Lung (tissue), 11 donors: ENCODE measurements at regions not wholly inside any gene's neighbourhood (a gene's known extent, or its start where the extent isn't known, plus 50 kb on each side); places are given as distances from the start of the nearest gene placed in this dataset.
A peak's percentile ranks its signal among the peaks of the same experiment; 100 is the strongest.

Experiments used
- ATAC-seq: fragments of 200-7000 bp; cut with Tn5 transposase; one replicate; pipeline ENCODE4 v1.9.1; 2020; ENCODE audit warnings: moderate number of reproducible peaks; ENCODE audit not compliant: insufficient read depth, low FRiP score
- DNase-seq, 3 donors: peaks; one replicate each; pipeline ENCODE4 v3.0.0-alpha.2; 2013 to 2017
- H3K27ac ChIP-seq, 2 donors: one replicate each; pipeline ENCODE4 v1.5.1; 2013; ENCODE audit warnings: mild to moderate bottlenecking in 2 of 2, moderate library complexity in 2 of 2, control low read depth in 1 of 2, inconsistent platforms in 1 of 2, low read depth in 1 of 2, low read length in 1 of 2
- H3K27me3 ChIP-seq, 3 donors: one replicate each; pipeline ENCODE4 v1.5.1; 2013; ENCODE audit warnings: low read length in 2 of 3; ENCODE audit not compliant: control insufficient read depth in 3 of 3, insufficient read depth in 3 of 3
- H3K36me3 ChIP-seq, 4 donors: one replicate each; pipeline ENCODE4 v1.5.1; 2013; ENCODE audit warnings: low read length in 4 of 4, mild to moderate bottlenecking in 1 of 4, moderate library complexity in 1 of 4; ENCODE audit not compliant: control insufficient read depth in 4 of 4, insufficient read depth in 4 of 4
- H3K4me1 ChIP-seq, 5 donors: one replicate each; pipeline ENCODE4 v1.5.1; 2013; ENCODE audit warnings: low read length in 5 of 5, mild to moderate bottlenecking in 2 of 5, moderate library complexity in 1 of 5; ENCODE audit not compliant: control insufficient read depth in 5 of 5, insufficient read depth in 5 of 5
- H3K4me3 ChIP-seq: one replicate; pipeline ENCODE4 v1.5.1; 2013; ENCODE audit warnings: mild to moderate bottlenecking, control low read depth, moderate library complexity
- H3K9ac ChIP-seq, 2 donors: one replicate each; pipeline ENCODE4 v1.5.1; 2013; ENCODE audit warnings: low read length in 2 of 2, control low read depth in 1 of 2; ENCODE audit not compliant: insufficient read depth in 1 of 2
- H3K9me3 ChIP-seq, 4 donors: one replicate each; pipeline ENCODE4 v1.5.1; 2013; ENCODE audit warnings: low read length in 3 of 4, mild to moderate bottlenecking in 1 of 4, moderate library complexity in 1 of 4; ENCODE audit not compliant: control insufficient read depth in 4 of 4, insufficient read depth in 3 of 4
- WGBS, 2 donors: extraction: QIAGEN DNeasy Blood & Tissue Kit; methylation state at CpG; one replicate each; pipeline ENCODE4 v1.1.7; 2013; 5-methylcytosine and 5-hydroxymethylcytosine counted together
- TF ChIP-seq, protein P1 (sequence below): IDR thresholded peaks from 2 replicates; pipeline ENCODE4 v1.5.1; 2012; ENCODE audit warnings: mild to moderate bottlenecking; ENCODE audit errors: control extremely low read depth, extremely low read depth
- donor health status: control.
- donor health status: control.
- donor health status: Bipolar disorder and iron deficiency.
- donor health status: healthy.
- donor health status: DM: yes; HTN: yes; CAD: no.

DNA sequence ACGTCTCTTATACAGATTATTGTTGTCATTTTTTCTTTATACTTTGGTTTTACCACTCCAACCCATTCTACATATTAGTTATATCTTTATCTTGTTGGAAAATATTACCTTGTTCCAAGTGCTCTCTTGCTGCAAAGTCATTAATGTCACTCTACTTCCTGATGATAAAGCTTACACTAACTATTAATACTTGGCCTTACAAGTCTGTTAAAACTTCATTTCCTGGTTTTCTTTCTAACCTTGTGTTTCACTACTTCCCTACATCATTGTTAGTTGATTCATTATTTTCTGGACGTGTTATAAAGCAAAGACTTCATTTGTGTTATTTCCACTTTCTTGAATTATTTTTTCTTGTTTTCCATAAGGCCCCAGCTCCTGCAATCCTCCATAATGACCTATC is 382.6 kb upstream of the CDH20 start:
- DNase-seq (no peak), ATAC-seq (no peak)
- H3K36me3 ChIP-seq: no peaks in the 10 kb centered on the region
- H3K4me1 ChIP-seq: no peaks in the 10 kb centered on the region
- WGBS, 2 donors: 28 to 32% methylated on average over 2 of the region's 2 CpGs
- no peaks in the 10 kb centered on the region for H3K27me3 ChIP-seq
- TF ChIP-seq, protein P1, sequence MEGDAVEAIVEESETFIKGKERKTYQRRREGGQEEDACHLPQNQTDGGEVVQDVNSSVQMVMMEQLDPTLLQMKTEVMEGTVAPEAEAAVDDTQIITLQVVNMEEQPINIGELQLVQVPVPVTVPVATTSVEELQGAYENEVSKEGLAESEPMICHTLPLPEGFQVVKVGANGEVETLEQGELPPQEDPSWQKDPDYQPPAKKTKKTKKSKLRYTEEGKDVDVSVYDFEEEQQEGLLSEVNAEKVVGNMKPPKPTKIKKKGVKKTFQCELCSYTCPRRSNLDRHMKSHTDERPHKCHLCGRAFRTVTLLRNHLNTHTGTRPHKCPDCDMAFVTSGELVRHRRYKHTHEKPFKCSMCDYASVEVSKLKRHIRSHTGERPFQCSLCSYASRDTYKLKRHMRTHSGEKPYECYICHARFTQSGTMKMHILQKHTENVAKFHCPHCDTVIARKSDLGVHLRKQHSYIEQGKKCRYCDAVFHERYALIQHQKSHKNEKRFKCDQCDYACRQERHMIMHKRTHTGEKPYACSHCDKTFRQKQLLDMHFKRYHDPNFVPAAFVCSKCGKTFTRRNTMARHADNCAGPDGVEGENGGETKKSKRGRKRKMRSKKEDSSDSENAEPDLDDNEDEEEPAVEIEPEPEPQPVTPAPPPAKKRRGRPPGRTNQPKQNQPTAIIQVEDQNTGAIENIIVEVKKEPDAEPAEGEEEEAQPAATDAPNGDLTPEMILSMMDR: no peak
- H3K9me3 ChIP-seq: no peaks in the 10 kb centered on the region
- H3K27ac ChIP-seq: no peak overlapping the region
- H3K4me3 ChIP-seq: no peak overlapping the region
- no peak overlapping the region for H3K9ac ChIP-seq

DNA sequence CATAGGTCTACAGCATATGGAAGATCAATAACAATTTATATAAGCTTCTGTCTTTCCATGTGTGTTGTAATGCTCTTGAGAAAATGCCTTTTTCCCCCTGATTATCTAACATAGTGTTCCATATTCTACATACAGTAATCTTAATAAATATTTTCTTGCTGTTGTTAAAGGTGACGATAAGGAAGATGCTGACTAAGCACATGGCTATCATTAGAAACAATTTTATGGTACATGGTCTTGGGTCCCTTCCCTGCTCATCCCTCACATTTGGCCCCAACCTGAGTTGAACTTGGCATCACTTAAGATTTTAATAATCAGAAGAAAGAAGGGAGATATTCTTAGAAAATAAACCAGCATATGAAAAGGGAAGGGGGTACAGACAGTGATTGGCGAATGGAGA is 382.1 kb upstream of the CDH20 start:
- H3K9ac ChIP-seq: no peak overlapping the region
- no peaks in the 10 kb centered on the region for H3K9me3 ChIP-seq
- H3K4me3 ChIP-seq: no peak overlapping the region
- TF ChIP-seq, protein P1: no peak
- 91 to 93% methylated on average over 2 of the region's 2 CpGs for WGBS, 2 donors
- H3K27ac ChIP-seq: no peak overlapping the region
- H3K36me3 ChIP-seq: no peaks in the 10 kb centered on the region
- DNase-seq (no peak), ATAC-seq (no peak)
- H3K4me1 ChIP-seq: no peaks in the 10 kb centered on the region
- no peaks in the 10 kb centered on the region for H3K27me3 ChIP-seq

DNA sequence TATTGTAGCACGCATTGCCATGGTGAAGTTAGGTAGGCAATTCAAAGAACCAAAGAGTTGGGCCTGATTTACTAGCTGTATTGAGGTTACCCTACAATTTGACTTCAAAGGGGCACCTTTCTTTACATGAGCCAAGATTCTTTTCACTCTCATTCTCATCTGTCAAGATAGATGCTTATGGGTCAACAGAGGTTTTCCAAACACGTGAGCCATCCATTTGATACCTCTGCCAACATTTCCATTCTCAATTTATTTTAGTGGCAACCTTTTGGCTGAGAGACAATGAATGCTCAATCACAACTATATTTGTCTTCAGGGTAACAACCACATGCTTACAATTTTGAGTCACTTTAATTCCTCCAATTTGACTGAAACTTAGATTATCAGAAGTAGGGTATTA is 370.6 kb upstream of the CDH20 start:
- no peak overlapping the region for H3K27ac ChIP-seq
- 60 to 79% methylated on average over 2 of the region's 2 CpGs for WGBS, 2 donors
- TF ChIP-seq, protein P1: no peak
- H3K4me1 ChIP-seq: no peaks in the 10 kb centered on the region
- ATAC-seq (no peak), DNase-seq (no peak)
- no peaks in the 10 kb centered on the region for H3K36me3 ChIP-seq
- H3K4me3 ChIP-seq: no peak overlapping the region
- no peaks in the 10 kb centered on the region for H3K9me3 ChIP-seq
- H3K9ac ChIP-seq: no peak overlapping the region
- H3K27me3 ChIP-seq: no peaks in the 10 kb centered on the region

DNA sequence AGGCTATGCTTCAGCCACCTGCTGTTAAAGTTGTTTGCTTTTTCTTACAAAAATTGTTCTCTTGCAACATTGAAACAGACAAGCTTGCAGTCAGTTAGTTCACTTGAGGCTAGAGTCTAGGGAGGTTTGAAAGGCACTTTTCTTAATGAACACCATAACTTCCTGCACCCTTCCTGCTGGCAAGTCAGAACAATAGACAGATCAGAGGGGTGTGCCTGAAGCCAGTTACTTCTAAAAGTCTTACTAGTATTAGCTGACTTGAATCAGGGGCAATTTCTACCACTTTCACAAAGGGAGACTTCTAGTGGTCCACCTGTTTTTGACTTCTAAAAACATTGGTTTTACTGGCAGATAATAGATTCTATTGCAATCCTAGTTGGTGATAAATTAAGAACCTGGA is 367.4 kb upstream of the CDH20 start:
- no peak overlapping the region for H3K9ac ChIP-seq
- H3K36me3 ChIP-seq: no peaks in the 10 kb centered on the region
- H3K9me3 ChIP-seq: peaks cover 0 to 2% (median 0%) of the 10 kb centered on the region in 4 donors
- ATAC-seq (no peak), DNase-seq (peak in 1 of 3 donors; percentile 10)
- no peaks in the 10 kb centered on the region for H3K4me1 ChIP-seq
- H3K27ac ChIP-seq: no peak overlapping the region
- H3K4me3 ChIP-seq: no peak overlapping the region
- TF ChIP-seq, protein P1: no peak
- H3K27me3 ChIP-seq: no peaks in the 10 kb centered on the region
